Keratinocyte (primary cell): ENCODE measurements at regions not wholly inside any gene's neighbourhood (a gene's known extent, or its start where the extent isn't known, plus 50 kb on each side); places are given as distances from the start of the nearest gene placed in this dataset.

ENCODE experiments used
- DNase-seq: peaks from one replicate; pipeline ENCODE4 v3.0.0-alpha.2; 2011; ENCODE audit warnings: low read depth, missing footprints, low spot score
- FAIRE-seq: peaks from 2 replicates; lab custom pipeline; 2011; peaks lifted over from hg19 to GRCh38; lab: Jason Lieb, UNC
- H2AFZ ChIP-seq: 2 replicates; pipeline ENCODE4 v1.6.0; 2012; ENCODE audit warnings: low read length, control low read depth, inconsistent platforms; ENCODE audit not compliant: control insufficient read depth
- H3K27ac ChIP-seq: 2 replicates; pipeline ENCODE4 v1.5.1; 2011; ENCODE audit warnings: low read length; ENCODE audit not compliant: control insufficient read depth, insufficient read depth
- H3K27me3 ChIP-seq: 3 replicates; pipeline ENCODE4 v1.6.0; 2011; ENCODE audit warnings: low read length; ENCODE audit not compliant: control insufficient read depth, insufficient read depth; ENCODE audit errors: extremely low read depth
- H3K36me3 ChIP-seq, 2 experiments: 2 replicates in 1 of 2; 3 replicates in 1 of 2; pipeline ENCODE4 v1.5.1; 2011; ENCODE audit warnings: low read length in 2 of 2, mild to moderate bottlenecking in 1 of 2; ENCODE audit not compliant: control insufficient read depth in 2 of 2, insufficient read depth in 2 of 2; ENCODE audit errors: extremely low read depth in 1 of 2
- H3K4me1 ChIP-seq: 3 replicates; pipeline ENCODE4 v1.5.1; 2011; ENCODE audit warnings: low read length; ENCODE audit not compliant: control insufficient read depth, insufficient read depth; ENCODE audit errors: extremely low read depth
- H3K4me2 ChIP-seq: 3 replicates; pipeline ENCODE4 v1.6.0; 2011; ENCODE audit warnings: low read depth, low read length; ENCODE audit not compliant: control insufficient read depth, insufficient read depth; ENCODE audit errors: extremely low read depth
- H3K4me3 ChIP-seq, 3 experiments: fragments of 200-600 bp in 1 of 3; sonication (generic) in 1 of 3; 2 replicates in 2 of 3; 3 replicates in 1 of 3; pipeline ENCODE4 v1.5.1; 2011 to 2016; ENCODE audit warnings: low read length in 3 of 3, mild to moderate bottlenecking in 3 of 3, control low read depth in 2 of 3, inconsistent platforms in 1 of 3, low read depth in 1 of 3, mixed read lengths in 1 of 3, mixed run types in 1 of 3, moderate library complexity in 1 of 3; ENCODE audit not compliant: control insufficient read depth in 2 of 3, insufficient read depth in 2 of 3; ENCODE audit errors: extremely low read depth in 1 of 3
- H3K79me2 ChIP-seq: 2 replicates; pipeline ENCODE4 v1.6.0; 2012; ENCODE audit warnings: low read length; ENCODE audit not compliant: control insufficient read depth, insufficient read depth
- H3K9ac ChIP-seq: 3 replicates; pipeline ENCODE4 v1.6.0; 2011; ENCODE audit warnings: low read length; ENCODE audit not compliant: control insufficient read depth, insufficient read depth; ENCODE audit errors: extremely low read depth
- H3K9me1 ChIP-seq: 3 replicates; pipeline ENCODE4 v1.6.0; 2011; ENCODE audit warnings: low read length; ENCODE audit not compliant: control insufficient read depth, insufficient read depth; ENCODE audit errors: extremely low read depth
- H3K9me3 ChIP-seq: 2 replicates; pipeline ENCODE4 v1.5.1; 2012; ENCODE audit warnings: low read depth, low read length; ENCODE audit not compliant: control insufficient read depth
- H4K20me1 ChIP-seq: 3 replicates; pipeline ENCODE4 v1.6.0; 2011; ENCODE audit warnings: low read length; ENCODE audit not compliant: control insufficient read depth, insufficient read depth; ENCODE audit errors: extremely low read depth
- EZH2 ChIP-seq: IDR thresholded peaks from one replicate; pipeline ENCODE4 v1.6.1; 2012; ENCODE audit warnings: inconsistent platforms, mild to moderate bottlenecking, low read length, moderate library complexity
- dilution Hi-C: fragments of 300-500 bp; cut with MboI; formaldehyde crosslinking; loops from one replicate; pipeline ENCODE4 v1.7.0; 2020; ENCODE audit warnings: low sequenced_read_pairs; ENCODE audit not compliant: extremely low pct_ligation_motif_present
- TF ChIP-seq, protein P1 (sequence below), 3 experiments: IDR thresholded peaks in 1 of 3; conservative IDR thresholded peaks in 1 of 3; optimal IDR thresholded peaks in 1 of 3; 2 replicates in 2 of 3; 3 replicates in 1 of 3; pipeline versions ENCODE3 to v1.5.1; 2011; ENCODE audit warnings: low read length in 3 of 3, mild to moderate bottlenecking in 3 of 3, moderate library complexity in 2 of 3, control low read depth in 1 of 3, inconsistent platforms in 1 of 3; ENCODE audit not compliant: insufficient read depth in 2 of 3; ENCODE audit errors: extremely low read depth in 1 of 3

DNA sequence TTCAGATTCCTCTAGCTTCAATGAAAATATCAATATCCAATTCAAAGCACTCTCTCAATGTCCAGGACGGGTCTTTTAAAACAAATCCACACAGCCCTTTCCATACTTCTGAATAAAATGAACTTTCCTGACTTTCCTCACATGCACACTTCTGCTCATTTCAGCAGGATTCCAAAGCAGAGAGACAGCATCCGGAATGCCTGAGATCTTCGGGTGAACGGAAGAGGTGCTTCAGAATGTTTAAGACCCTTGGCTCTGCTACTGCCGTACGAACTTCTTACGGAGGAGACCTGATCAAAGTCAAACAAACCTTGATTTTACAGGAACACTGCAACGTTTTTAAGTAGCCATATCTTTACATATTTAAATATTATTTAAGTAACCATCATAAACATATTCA, 245.7 kb downstream of the PTBP2 start:
- H3K4me1 ChIP-seq: no peaks in the 10 kb centered on the region
- H3K9me3 ChIP-seq: no peaks in the 10 kb centered on the region
- DNase-seq: no peak
- no peak for FAIRE-seq
- dilution Hi-C loops: no loop called here
- no peaks in the 10 kb centered on the region for H3K9me1 ChIP-seq
- H3K36me3 ChIP-seq: no peaks in the 10 kb centered on the region
- H4K20me1 ChIP-seq: no peaks in the 10 kb centered on the region
- H3K27ac ChIP-seq: no peak overlapping the region
- H3K27me3 ChIP-seq: no peaks in the 10 kb centered on the region
- TF ChIP-seq EZH2: no peak
- TF ChIP-seq, protein P1, sequence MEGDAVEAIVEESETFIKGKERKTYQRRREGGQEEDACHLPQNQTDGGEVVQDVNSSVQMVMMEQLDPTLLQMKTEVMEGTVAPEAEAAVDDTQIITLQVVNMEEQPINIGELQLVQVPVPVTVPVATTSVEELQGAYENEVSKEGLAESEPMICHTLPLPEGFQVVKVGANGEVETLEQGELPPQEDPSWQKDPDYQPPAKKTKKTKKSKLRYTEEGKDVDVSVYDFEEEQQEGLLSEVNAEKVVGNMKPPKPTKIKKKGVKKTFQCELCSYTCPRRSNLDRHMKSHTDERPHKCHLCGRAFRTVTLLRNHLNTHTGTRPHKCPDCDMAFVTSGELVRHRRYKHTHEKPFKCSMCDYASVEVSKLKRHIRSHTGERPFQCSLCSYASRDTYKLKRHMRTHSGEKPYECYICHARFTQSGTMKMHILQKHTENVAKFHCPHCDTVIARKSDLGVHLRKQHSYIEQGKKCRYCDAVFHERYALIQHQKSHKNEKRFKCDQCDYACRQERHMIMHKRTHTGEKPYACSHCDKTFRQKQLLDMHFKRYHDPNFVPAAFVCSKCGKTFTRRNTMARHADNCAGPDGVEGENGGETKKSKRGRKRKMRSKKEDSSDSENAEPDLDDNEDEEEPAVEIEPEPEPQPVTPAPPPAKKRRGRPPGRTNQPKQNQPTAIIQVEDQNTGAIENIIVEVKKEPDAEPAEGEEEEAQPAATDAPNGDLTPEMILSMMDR (optimal IDR thresholded peaks at IDR 0.05 in 1 of 3, IDR thresholded peaks at IDR 0.05 in 1 of 3, conservative IDR thresholded peaks at IDR 0.05 in 1 of 3; ENCODE audit: extremely low read depth in 1 of 3, insufficient read depth in 2 of 3, low read length in 3 of 3): no peak
- H3K4me3 ChIP-seq: no peak overlapping the region
- no peak overlapping the region for H3K4me2 ChIP-seq
- H2AFZ ChIP-seq: no peak overlapping the region
- H3K9ac ChIP-seq: no peak overlapping the region
- no peaks in the 10 kb centered on the region for H3K79me2 ChIP-seq

DNA sequence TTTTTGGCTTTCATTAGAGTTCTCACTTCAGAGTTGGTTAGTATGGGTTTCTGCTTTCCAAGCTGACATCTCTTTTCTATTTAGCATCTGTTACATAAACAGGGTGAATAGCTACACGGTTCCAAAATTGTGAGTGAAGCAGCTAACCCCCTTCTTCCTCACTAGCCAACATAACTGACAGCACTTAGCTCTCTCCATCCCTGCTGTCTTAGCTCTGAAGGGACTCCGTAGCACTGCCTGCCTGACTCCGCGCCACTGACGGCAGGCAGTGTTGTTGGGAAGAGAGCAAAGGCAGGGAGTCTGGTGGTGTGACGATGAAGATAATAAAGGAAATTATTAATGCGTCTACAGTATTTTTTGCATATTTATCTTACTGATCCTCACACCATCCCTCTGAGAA, 247.0 kb downstream of the PTBP2 start:
- Histone ChIP-seq H3K9ac (no peak overlapping the region), H2AFZ (no peak overlapping the region), H3K36me3 (no peaks in the 10 kb centered on the region), H3K9me3 (no peaks in the 10 kb centered on the region), H3K4me2 (no peak overlapping the region), H3K9me1 (no peaks in the 10 kb centered on the region), H3K27ac (no peak overlapping the region), H3K4me1 (no peaks in the 10 kb centered on the region), H3K4me3 (no peak overlapping the region), H3K79me2 (no peaks in the 10 kb centered on the region), H3K27me3 (no peaks in the 10 kb centered on the region), H4K20me1 (no peaks in the 10 kb centered on the region)
- no peak for DNase-seq
- no peak for FAIRE-seq
- TF ChIP-seq, protein P1 (optimal IDR thresholded peaks at IDR 0.05 in 1 of 3, IDR thresholded peaks at IDR 0.05 in 1 of 3, conservative IDR thresholded peaks at IDR 0.05 in 1 of 3; ENCODE audit: extremely low read depth in 1 of 3, insufficient read depth in 2 of 3, low read length in 3 of 3): no peak
- TF ChIP-seq EZH2: no peak
- dilution Hi-C loops: no loop called here
